Jurkat, Clone E6-1 (cell line): ENCODE measurements at regions not wholly inside any gene's neighbourhood (a gene's known extent, or its start where the extent isn't known, plus 50 kb on each side); places are given as distances from the start of the nearest gene placed in this dataset.
A peak's percentile ranks its signal among the peaks of the same experiment; 100 is the strongest.

Experiments
- DNase-seq: peaks from one replicate; pipeline ENCODE4 v3.0.0-alpha.2; 2011; ENCODE audit warnings: low read depth, low spot score
- H3K4me3 ChIP-seq: 2 replicates; pipeline ENCODE4 v1.5.1; 2011; ENCODE audit warnings: mild to moderate bottlenecking, low read length, control low read depth, moderate library complexity

DNA sequence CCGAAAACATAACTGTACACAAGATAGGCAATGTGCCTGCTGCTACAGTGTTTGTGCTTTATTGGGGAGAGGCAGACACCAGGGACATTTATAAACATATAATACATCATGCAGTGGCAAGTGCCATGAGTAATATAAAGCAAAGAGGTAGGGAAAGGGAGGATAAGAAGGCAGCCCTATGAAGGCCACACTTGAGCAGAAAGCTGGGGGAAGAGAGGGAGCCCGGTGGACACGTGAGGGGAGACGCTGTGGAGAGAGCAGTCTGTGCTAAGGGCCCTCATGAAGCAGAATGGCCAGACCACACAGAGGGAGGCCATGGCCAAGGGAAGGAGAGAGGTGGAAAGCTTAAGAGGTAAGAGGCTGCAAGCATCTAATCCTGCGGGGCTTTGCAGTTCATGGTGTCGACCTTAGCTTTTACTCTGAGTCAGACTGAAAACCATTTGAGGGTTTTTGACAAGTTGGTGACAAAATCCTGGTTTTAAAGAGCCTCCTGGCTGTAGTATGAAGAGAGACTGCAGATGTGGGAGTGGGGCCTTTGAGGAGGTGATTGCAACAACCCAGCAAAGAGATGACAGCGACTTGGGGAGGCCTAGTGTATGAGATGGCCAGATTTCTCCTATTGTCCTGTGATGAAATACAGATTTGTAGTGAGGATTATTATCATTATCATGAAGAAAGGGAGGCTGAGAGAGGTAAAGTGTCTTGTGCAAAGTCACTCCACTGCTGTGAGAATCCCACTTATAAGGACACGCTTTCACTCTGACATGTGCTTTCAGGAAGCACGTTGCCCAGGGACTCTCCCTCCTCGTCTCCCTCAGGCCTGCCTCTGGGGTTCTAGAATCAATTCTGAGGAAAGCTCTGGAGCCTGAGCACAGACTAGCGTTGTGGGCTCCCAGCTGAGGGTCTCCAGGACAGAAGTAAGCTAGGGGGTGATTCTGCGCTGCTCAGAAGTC, 192.9 kb downstream of the RHOU start:
- H3K4me3 ChIP-seq: no peak overlapping the region
- no peak for DNase-seq

DNA sequence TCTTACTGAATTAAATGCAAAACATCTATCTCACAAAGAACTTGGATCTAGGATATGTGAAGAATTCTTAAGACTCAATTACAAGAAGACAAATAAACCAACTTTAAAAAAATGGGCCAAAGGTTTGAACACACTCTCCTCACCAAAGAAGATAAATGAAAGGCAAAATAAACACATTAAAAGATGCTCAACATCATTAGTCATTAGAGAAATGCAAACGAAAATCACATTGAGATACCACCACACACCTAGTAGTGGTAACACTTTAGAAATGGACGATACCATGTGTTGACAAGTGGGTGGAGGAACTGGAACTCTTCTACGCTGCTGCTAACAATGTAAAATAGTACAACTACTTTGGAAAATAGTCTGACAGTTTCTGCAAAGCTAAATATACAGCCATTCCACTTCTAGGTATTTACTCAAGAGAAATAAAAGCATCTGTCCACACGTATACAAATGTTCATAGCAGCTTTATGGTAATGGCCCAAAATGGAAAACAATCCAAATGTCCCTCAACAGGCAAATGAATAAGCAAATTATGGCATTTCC, 194.3 kb downstream of the RHOU start:
- no peak for DNase-seq
- no peak overlapping the region for H3K4me3 ChIP-seq

DNA sequence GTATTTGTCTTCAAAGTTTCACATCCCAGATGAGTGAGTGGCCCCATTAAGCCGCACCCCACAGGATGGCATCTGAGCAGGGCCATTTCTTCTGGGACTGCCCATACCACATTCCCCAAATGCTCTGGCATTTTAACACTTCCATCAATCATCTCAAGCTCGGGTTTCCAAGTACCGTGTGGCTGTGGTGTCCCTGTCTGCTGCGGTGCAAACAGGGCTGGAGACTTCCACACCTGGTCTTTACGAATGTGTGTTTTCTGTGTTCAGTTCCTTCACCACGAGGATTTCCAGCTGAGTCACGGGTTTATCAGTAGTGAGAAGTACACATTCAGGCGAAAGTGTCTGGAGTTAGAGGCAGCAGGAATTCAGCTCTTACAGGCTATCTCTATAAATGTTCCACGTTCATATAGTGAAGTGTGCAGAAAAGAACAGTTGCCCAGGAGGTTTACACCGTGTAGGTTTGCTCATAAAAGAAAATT, 195.2 kb downstream of the RHOU start:
- no peak overlapping the region for H3K4me3 ChIP-seq
- no peak for DNase-seq

DNA sequence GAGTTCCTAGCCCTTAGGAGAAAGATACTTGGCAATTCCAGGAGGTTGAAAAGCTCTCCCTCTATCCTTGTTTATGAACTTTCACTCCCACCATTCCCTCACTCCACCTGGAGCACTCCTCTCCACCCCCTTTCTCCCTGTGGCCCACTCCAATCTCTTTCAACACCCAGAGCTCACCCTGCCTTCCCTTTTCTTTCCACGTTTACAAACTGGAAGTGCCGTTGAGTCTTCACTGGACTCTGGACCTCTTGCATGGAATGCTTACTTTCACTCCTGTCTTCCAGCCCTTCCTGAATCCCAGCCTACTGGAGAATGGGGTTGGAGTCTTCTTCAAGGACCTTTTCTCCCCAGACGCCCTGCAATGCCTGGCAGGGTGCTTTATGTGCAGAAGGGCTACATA, 198.5 kb downstream of the RHOU start:
- H3K4me3 ChIP-seq: no peak overlapping the region
- no peak for DNase-seq

DNA sequence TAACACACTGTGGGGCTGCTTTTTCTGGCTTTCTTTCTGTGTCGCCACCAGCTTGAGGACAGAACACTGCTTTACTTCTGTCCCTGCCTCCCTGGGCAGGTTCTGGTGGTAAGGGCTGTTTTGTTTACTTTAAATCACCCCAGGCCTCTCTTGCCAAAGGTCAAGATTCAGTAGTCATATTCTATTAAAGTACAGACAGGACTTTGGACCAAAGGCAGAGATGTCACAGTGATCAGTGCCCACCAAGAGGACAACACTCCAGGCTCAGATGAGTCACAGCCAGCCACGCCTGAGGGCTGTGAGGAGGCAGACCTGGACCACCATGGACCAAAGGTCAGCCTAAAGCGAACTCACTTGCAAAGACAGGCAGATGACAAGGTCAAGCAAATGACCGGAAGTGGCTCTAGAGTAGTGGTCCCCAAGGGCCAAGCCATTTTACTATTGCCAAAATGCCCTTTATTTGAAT, 200.0 kb downstream of the RHOU start:
- no peak for DNase-seq

DNA sequence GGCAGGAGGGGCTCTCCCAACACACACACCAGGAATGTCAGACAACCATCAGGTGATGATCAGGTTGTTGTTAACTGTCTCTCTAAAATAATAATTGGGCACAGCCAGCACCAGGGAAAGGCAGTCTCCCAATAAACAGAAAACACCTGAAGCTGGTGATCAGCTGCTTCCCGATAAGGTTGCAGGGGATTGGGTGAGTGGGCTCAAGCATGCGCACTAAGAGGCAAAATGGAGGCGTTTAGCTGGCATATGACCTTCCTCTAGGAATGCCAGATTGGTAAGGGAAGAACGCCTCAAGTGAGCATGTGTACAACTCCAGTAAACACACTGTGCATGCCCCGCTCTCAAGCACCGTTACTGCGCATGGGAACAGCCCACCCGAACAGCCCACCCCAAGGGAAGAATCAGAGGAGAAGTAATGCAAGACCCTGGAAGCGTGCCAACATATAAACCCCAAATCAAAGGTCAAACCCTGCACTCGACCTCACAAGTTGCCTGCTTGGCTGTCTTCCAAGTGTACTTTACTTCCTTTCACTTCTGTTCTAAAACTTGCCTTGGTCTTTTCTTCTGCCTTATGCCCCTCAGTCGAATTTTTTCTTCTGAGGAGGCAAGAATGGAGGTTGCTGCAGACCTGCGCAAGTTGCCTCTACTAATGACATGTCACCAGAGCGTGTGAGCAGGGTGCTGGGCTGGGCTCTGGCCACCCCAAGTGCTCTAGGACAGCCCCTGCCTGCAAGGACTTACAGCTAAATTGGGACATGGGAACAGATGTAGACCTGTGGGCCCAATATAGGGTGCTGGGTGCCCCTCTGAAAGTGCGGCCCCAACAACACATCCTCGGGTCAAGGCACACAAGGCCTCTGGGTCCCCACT, 200.8 kb downstream of the RHOU start:
- peak; percentile 66 for DNase-seq

More for the DNA sequence above, 200.0 kb downstream of the RHOU start:
- H3K4me3 ChIP-seq: no peak overlapping the region

DNA sequence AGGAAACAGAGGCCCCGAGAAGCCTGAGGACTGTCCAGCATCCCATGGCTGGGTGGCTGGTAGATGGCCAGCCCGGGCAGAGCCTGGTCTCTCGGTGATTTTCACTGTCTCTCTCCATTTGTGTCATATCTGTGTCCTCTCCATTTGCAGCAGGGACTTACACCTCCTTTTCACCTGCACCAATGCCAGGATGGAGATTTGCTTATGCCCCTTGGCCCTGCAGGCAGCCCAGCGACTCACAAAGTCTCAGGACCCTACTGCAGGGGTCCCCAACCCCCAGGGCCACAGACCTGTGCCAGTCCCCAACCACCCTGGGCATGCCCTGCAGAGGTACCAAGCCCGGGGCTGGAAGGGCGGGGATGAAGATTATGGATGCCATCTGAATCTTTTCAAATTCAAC, 201.6 kb downstream of the RHOU start:
- DNase-seq: no peak
- no peak overlapping the region for H3K4me3 ChIP-seq

More for the DNA sequence above, 200.8 kb downstream of the RHOU start:
- H3K4me3 ChIP-seq: no peak overlapping the region

DNA sequence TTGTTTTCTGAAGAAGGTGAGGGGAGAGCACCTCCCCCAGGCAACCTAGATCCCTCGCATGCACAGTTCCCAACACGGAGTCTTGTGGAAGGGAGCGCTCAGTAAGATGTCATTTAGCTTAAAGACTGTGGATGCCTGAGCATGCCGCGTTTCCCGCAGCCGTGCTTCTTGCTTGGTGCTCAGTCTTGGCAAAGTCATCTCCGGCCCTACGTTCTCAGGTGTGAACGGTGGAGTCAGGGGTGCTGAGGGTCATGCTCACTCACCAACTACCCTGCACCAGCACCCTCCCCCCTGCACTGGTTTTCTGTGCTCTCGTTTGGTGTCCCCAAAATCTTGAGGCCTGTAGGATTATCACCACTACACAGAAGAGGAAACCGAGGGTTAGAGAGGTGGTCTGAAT, 202.1 kb downstream of the RHOU start:
- H3K4me3 ChIP-seq: no peak overlapping the region
- no peak for DNase-seq

DNA sequence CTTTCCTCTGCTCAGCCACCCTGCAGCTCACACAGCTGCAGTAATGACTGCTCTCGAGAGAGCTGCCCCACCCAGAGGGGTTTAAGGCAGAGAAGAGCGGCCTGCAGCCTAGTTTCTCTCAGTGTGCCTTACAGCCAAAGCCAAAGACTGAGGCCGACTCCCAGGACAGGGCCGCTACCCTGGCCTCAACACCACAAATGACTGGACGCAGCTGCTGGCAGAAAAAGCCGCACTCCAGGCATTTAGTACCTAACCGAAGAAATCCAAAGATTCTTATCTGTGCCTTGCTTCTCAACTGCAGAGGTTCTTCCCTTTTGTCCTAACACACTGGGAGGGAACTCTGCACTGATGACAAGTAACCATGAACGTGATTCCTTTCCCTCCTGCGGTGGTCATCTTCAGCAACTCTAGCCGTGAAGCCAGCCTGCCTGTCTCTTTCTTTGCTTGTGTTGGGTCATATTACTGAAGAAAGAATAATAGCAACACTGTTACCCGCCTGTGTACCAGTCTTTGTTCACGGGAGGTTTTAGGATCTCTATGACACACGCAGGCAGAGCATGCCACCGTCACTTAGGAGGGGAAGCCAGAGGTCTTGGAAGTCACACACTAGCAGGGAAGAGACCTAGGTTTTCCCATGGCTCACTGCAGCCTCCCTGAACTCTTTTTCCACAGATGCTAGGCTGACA, 202.7 kb downstream of the RHOU start:
- H3K4me3 ChIP-seq: peak overlapping the region; percentile 35
- DNase-seq: peak; percentile 30

DNA sequence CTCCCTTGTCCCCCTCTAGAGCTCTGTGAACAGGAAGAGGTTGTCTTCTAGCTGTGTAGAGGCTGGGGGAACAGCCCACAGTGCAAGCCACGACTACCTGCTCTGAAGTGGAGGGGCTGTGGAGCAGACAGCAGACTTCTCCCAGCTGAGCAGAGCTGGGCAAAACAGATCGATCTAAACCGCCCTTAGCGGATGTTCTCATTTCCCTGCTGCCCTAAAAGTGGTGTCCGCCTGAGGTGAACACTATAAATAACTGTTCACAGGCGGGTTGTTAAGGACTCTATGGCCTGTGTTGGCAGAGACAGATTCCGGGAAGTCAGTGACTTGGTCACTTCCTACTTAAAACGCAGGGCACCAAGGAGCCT, 203.2 kb downstream of the RHOU start:
- H3K4me3 ChIP-seq: peak overlapping the region; percentile 35
- peak; percentile 92 for DNase-seq

DNA sequence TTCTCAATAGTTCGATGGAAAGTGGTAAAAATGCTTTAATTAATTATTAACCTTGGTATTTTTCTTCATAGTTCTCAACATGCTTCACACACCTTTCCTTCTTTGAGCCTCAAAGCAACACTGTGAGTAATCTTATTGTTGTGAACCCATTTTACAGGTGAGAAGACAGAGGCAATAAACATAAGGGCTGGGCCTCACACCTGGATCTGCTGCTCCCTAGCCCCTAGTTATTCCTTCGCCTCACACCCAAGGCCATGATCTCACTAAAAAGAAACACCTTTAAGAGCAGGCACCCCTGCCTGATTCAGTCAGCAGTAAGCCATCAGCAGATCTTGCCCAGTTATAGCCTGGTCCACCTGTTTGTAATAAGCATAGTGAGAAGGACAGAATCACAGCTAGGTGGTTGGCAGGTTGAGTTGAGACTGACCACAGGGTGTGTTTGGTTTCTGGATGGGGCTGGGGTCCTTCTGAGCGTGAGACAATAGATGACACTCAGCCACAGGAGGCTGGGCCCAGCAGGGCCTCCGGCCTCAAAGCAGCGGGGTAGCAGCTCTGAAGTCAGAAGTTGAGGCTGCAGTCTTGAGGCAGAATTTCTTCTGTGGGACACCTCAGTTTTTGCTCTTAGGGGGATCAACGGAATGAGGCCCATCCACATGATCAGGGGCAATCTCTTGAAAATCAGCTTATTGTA, 203.9 kb downstream of the RHOU start:
- no peak for DNase-seq
- H3K4me3 ChIP-seq: no peak overlapping the region; the same call in 1 of the 2 replicates

DNA sequence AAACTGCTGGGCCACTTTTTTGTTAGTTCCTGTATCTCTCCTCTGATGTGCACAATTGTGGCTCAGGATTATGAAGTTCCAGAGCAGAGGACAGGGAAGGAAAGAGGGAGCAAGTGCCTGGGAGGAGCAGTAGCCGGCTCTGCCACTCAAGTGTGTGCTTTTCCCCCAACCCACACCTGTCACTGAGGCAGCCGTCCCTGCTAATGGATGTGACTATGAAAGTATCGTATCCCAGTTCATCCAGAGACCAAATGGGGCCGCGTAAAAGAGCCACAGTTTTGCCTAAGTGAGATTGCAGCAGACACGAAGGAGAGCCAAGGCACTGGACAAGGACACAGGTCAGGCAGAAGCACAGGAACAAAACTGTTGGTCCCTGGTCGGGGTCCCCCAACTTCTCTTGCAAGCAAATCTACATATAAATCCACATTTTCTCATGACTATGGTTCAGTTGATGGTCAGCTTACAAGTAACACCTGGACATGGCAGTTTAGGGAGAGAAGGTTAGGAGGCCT, 204.7 kb downstream of the RHOU start:
- H3K4me3 ChIP-seq: no peak overlapping the region
- no peak for DNase-seq

DNA sequence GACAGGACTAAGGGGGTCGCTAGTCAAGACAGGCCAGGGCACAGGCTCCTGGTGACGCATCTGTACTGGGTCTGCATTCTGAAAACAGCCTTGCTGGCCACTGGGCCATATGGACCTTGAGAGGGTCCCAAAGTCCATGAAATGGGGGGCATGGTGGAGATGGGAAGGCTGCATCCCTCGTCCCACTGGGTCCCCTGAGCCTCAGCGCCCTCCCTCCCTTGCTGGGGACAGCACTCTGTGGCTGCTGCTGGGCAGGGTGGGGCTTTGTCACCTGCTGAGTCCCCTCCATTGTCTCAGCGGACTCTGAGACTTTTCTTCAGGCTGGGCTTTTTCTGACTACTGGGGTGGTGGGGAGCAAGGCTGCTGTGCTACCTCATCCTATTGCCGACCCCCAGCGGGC, 205.2 kb downstream of the RHOU start:
- DNase-seq: no peak
- no peak overlapping the region for H3K4me3 ChIP-seq

DNA sequence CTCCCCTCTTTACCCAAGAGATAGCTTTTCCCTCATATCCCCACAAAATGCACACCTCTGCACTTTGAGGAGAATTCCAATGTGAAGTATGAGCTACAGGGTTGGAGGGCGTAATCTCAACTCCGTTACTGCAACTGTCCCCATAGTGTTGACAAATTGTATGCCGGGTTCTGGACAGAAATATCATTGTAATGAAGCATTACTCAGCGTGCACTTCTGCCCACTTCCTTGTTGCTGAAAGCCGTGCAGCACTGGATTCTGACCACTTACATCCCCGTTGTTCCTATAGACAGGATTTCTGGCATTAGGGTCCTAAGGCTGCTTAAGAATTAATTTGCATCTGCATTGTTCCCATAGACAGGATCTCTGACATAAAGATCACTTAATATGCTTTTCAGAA, 205.6 kb downstream of the RHOU start:
- DNase-seq: no peak
- H3K4me3 ChIP-seq: no peak overlapping the region

DNA sequence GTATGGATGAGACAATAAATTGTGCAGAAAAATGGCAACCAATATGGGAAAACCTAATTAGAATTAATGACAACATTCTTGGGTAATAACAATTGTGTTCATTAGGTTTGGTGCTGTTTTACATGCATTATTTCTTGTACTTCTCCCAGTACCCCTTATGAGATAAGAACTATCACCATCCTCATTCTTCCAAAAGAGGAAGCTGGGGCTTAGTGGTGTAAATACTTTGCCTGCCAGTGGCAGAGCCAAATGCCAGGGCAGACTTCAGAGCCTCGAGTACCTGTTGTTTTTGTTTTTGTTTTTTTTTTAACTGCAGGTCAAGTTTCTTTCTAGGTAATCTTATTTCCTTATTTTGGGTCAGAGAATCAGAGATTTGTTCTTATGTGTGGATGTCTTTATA, 206.4 kb downstream of the RHOU start:
- DNase-seq: no peak
- H3K4me3 ChIP-seq: no peak overlapping the region

DNA sequence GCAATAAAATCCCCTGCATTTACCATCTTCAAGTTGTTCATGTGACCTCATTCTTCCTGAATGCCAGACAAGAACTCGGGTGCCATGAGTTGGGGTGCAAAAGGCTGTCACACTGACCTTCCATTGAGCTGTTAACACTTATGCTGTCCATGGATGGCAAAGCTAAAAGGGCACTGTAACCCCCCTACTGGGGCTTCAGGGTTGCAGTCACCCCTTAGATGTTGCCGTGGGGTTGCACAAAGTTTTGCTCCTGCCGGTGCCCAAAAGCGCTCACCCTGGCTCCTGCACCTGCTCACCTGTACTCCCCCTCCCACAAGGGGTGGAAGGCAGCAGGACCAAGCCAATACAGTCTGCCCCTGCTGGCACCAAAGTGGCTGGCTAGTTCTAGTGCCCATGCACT, 208.2 kb downstream of the RHOU start:
- DNase-seq: no peak

DNA sequence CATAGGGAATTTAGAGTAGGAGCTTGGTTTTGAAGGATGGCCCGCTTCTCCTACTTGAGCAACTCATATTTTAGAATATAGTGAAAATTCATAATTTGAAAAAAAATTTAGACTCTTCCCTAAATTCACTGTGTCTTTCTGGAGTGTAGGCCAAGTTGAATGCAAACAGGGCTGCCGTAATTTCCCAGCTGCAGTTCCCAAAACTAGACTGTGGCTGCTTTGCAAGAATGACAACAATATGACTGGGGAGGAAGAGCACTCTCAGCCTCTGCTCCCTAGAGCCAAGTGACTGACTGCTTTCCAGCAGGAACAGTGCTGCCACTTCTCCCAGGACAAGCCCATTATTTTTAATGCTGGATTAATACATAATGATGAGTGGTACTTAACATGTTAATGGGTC, 209.0 kb downstream of the RHOU start:
- H3K4me3 ChIP-seq: no peak overlapping the region
- no peak for DNase-seq

More for the DNA sequence above, 208.2 kb downstream of the RHOU start:
- H3K4me3 ChIP-seq: no peak overlapping the region

DNA sequence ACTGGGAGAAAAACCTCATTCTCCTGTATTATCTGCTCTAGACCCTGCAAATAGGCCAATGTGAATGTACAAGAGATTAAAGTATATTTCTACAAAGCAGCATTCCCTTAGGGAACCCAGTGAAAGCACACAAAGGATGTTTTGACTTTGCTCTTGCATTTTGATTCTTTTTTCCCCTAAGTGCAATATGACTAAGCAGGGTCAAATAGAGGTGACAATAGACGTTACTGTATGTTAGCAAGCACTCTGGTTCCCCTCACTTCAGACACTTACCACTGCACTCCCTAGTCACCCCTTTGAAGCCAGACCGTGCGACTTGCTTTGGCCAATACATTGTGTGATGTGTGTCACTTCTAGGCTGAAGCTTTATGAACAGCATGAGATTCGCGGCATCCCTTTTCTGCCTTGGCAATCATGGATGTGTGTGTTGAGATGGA, 209.7 kb downstream of the RHOU start:
- no peak for DNase-seq

More for the DNA sequence above, 209.7 kb downstream of the RHOU start:
- no peak overlapping the region for H3K4me3 ChIP-seq
